ENCODE measurements at regions not wholly inside any gene's neighbourhood (a gene's known extent, or its start where the extent isn't known, plus 50 kb on each side); places are given as distances from the start of the nearest gene placed in this dataset.

GRCh38 chr19:29409076-29409862, 116.5 kb upstream of the VSTM2B start:
- Histone ChIP-seq H3K79me2 (replicated peaks; ENCODE audit: insufficient read depth, low read length) (no peaks in the 10 kb centered on the region), H3K36me3 (ENCODE audit: insufficient read depth, low read length) (no peaks in the 10 kb centered on the region), H4K20me1 (ENCODE audit: insufficient read depth) (no peaks in the 10 kb centered on the region), H3K27me3 (ENCODE audit: insufficient read depth, low read depth, low read length) (no peaks in the 10 kb centered on the region), H3K4me3 (ENCODE audit: low read length) (no peak overlapping the region), H3K9me3 (ENCODE audit: low read length) (no peaks in the 10 kb centered on the region), H3K4me2 (ENCODE audit: low read length) (no peak overlapping the region), H3K9ac (ENCODE audit: low read length) (no peak overlapping the region), H3F3A (ENCODE audit: insufficient read depth, low read length, poor library complexity, severe bottlenecking) (no peaks in the 10 kb centered on the region), H2AFZ (ENCODE audit: low read depth, low read length) (no peak overlapping the region), H3K27ac (ENCODE audit: low read length) (no peak overlapping the region), H3K9me2 (ENCODE audit: insufficient read depth, low read length) (no peaks in the 10 kb centered on the region)
- no peak for TF ChIP-seq CTCF (IDR thresholded peaks at IDR 0.05; ENCODE audit: poor library complexity, severe bottlenecking)
- TF ChIP-seq EZH2 (IDR thresholded peaks at IDR 0.05; ENCODE audit: borderline replicate concordance, insufficient read depth, low read length, poor library complexity, severe bottlenecking): no peak
- no peak for TF ChIP-seq REST (IDR thresholded peaks at IDR 0.05; ENCODE audit: borderline replicate concordance)
- no peak for TF ChIP-seq TAF1 (IDR thresholded peaks at IDR 0.05; ENCODE audit: low read depth)
- TF ChIP-seq RAD21 (conservative IDR thresholded peaks at IDR 0.05): no peak

GRCh38 chr19:29410601-29411000, 115.2 kb upstream of the VSTM2B start:
- Histone ChIP-seq H3K9me3 (ENCODE audit: low read length) (no peaks in the 10 kb centered on the region), H2AFZ (ENCODE audit: low read depth, low read length) (no peak overlapping the region), H3K4me2 (ENCODE audit: low read length) (no peak overlapping the region), H3K9me2 (ENCODE audit: insufficient read depth, low read length) (no peaks in the 10 kb centered on the region), H3K9ac (ENCODE audit: low read length) (no peak overlapping the region), H3K27ac (ENCODE audit: low read length) (no peak overlapping the region), H4K20me1 (ENCODE audit: insufficient read depth) (no peaks in the 10 kb centered on the region), H3K79me2 (replicated peaks; ENCODE audit: insufficient read depth, low read length) (no peaks in the 10 kb centered on the region), H3F3A (ENCODE audit: insufficient read depth, low read length, poor library complexity, severe bottlenecking) (no peaks in the 10 kb centered on the region), H3K27me3 (ENCODE audit: insufficient read depth, low read depth, low read length) (no peaks in the 10 kb centered on the region), H3K4me3 (ENCODE audit: low read length) (no peak overlapping the region), H3K36me3 (ENCODE audit: insufficient read depth, low read length) (no peaks in the 10 kb centered on the region)
- no peak for TF ChIP-seq TAF1 (IDR thresholded peaks at IDR 0.05; ENCODE audit: low read depth)
- no peak for TF ChIP-seq REST (IDR thresholded peaks at IDR 0.05; ENCODE audit: borderline replicate concordance)
- TF ChIP-seq RAD21 (conservative IDR thresholded peaks at IDR 0.05): no peak
- TF ChIP-seq EP300 (conservative IDR thresholded peaks at IDR 0.05; ENCODE audit: poor library complexity, severe bottlenecking): no peak
- TF ChIP-seq EZH2 (IDR thresholded peaks at IDR 0.05; ENCODE audit: borderline replicate concordance, insufficient read depth, low read length, poor library complexity, severe bottlenecking): no peak
- no peak for TF ChIP-seq POLR2AphosphoS5 (IDR thresholded peaks at IDR 0.05)
- TF ChIP-seq SMC3 (conservative IDR thresholded peaks at IDR 0.05; ENCODE audit: poor library complexity): no peak
- no peak for TF ChIP-seq MXI1 (conservative IDR thresholded peaks at IDR 0.05; ENCODE audit: poor library complexity, severe bottlenecking)
- TF ChIP-seq CTCF (IDR thresholded peaks at IDR 0.05; ENCODE audit: poor library complexity, severe bottlenecking): no peak

Measured in neural cell (in vitro differentiated cells).